ENCODE measurements at regions not wholly inside any gene's neighbourhood (a gene's known extent, or its start where the extent isn't known, plus 50 kb on each side); places are given as distances from the start of the nearest gene placed in this dataset.

DNA sequence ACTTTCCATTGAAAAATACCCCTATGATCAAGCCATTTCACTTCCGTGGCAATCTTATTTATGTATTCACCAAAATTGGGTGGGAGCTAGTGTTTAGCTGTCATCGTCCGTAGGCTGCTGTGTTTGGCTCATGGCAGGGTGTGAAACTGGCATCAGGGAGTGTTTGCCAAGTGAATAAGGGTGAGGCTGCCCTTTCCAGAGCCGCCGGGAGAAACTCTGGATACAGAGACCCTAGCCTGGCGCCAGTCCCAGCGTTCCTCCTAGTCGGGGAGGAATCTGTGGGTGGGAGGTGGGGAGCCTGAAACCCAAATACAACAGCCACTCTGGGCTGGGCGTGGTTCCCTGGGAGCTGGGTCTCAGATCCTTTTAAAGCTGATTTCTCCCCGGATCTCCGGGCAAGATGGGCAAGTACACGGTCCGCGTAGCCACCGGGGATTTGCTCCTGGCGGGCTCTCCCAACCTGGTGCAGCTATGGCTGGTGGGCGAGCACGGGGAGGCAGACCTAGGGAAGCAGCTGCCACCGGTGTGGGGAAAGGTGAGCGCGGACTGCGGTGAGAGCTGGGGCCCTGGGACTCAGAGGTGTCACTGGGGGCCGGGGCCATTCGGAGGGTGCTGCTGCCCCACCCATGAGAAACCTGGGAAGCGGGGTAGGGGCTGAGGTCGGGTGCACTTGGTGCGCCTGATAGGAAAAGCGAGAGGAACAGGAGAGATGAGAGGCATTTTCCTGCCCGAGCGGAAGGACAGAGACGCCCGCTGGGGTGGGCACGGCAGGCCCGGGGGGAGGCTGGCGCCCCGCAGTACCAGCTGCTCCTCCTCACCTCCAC, 62.1 kb upstream of the TEKT1 start:
- Histone ChIP-seq H3K9me3 (replicated peaks in 1 of 11) (peaks cover 0 to 25% (median 8%) of the 10 kb centered on the region in 11 experiments; a peak in 14 of 22 replicates), H4K20me1 (peaks cover 0 to 7% (median 0%) of the 10 kb centered on the region in 11 experiments; a peak in 2 of 22 replicates), H3K9ac (no peak overlapping the region), H3K4me2 (no peak overlapping the region), H3K36me3 (no peaks in the 10 kb centered on the region), H3K4me3 (no peak overlapping the region), H3K27ac (no peak overlapping the region), H3K4me1 (no peaks in the 10 kb centered on the region), H3K27me3 (peaks cover 23 to 45% (median 38%) of the 10 kb centered on the region in 11 experiments)
- TF ChIP-seq Cebpa-rat (IDR thresholded peaks at IDR 0.05), result no peak

DNA sequence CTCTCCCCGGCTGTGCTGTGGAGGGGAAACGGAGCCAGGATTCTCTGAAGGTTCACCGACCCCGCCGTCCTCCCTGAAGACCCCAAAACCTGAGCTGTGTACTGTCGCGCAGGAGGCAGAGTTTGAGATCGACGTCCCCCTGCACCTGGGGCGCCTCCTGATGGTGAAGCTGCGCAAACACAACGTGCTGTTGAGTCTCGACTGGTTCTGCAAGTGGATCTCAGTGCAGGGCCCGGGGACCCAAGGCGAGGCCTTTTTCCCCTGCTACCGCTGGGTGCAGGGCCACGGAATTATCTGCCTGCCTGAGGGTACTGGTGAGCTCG, 62.6 kb upstream of the TEKT1 start:
- H4K20me1 ChIP-seq, result peaks cover 0 to 7% (median 0%) of the 10 kb centered on the region in 11 experiments; a peak in 2 of 22 replicates
- TF ChIP-seq Cebpa-rat (IDR thresholded peaks at IDR 0.05), result no peak
- H3K36me3 ChIP-seq, result no peaks in the 10 kb centered on the region
- peaks cover 0 to 20% (median 4%) of the 10 kb centered on the region in 11 experiments; a peak in 8 of 22 replicates for H3K9me3 ChIP-seq (replicated peaks in 1 of 11)
- H3K4me1 ChIP-seq, result no peaks in the 10 kb centered on the region
- no peak overlapping the region for H3K4me2 ChIP-seq
- H3K27ac ChIP-seq, result no peak overlapping the region
- peaks cover 23 to 45% (median 38%) of the 10 kb centered on the region in 11 experiments for H3K27me3 ChIP-seq
- no peak overlapping the region for H3K4me3 ChIP-seq
- H3K9ac ChIP-seq, result no peak overlapping the region

DNA sequence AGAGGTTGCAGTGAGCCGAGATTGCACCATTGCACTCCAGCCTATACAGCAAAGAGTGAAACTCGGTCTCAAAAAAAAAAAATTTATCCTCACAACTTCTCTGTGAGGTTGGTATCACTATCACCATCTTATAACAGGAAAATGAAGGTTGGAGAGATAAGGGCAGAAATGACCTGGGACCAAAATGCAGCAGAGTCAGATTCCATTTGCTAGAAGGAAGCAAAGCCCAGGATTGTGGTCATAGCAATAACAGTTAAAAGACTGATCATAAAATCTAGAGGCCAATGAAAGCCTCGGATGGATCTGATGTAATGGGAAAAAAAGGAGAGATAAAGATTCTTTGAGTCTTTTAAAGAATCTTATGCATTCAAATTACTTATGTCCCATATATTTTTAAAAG, 69.6 kb upstream of the TEKT1 start:
- no peaks in the 10 kb centered on the region for H4K20me1 ChIP-seq
- peaks cover 0 to under 1% (median 0%) of the 10 kb centered on the region in 11 experiments; a peak in 2 of 22 replicates for H3K27me3 ChIP-seq
- H3K4me2 ChIP-seq, result no peak overlapping the region
- H3K4me1 ChIP-seq, result peaks cover 0 to 9% (median 7%) of the 10 kb centered on the region in 10 experiments; a peak in 10 of 20 replicates
- no peak overlapping the region for H3K9ac ChIP-seq
- no peaks in the 10 kb centered on the region for H3K36me3 ChIP-seq
- H3K4me3 ChIP-seq, result no peak overlapping the region
- H3K27ac ChIP-seq, result no peak overlapping the region
- H3K9me3 ChIP-seq (replicated peaks in 1 of 11), result no peaks in the 10 kb centered on the region
- no peak for TF ChIP-seq Cebpa-rat (IDR thresholded peaks at IDR 0.05)

- TF ChIP-seq Cebpa-rat (IDR thresholded peaks at IDR 0.05), result no peak
- H3K4me3 ChIP-seq, result no peak overlapping the region
- no peak overlapping the region for H3K4me2 ChIP-seq
- no peaks in the 10 kb centered on the region for H3K9me3 ChIP-seq (replicated peaks in 1 of 11)
- H3K27me3 ChIP-seq, result no peaks in the 10 kb centered on the region
- H4K20me1 ChIP-seq, result no peaks in the 10 kb centered on the region
- peaks cover 0 to 9% (median 7%) of the 10 kb centered on the region in 10 experiments; a peak in 10 of 20 replicates for H3K4me1 ChIP-seq
- no peak overlapping the region for H3K27ac ChIP-seq
- no peak overlapping the region for H3K9ac ChIP-seq
- no peaks in the 10 kb centered on the region for H3K36me3 ChIP-seq
These were observed 71.9 kb upstream of the TEKT1 start for GRCh38 chr17:6903326-6903900.

DNA sequence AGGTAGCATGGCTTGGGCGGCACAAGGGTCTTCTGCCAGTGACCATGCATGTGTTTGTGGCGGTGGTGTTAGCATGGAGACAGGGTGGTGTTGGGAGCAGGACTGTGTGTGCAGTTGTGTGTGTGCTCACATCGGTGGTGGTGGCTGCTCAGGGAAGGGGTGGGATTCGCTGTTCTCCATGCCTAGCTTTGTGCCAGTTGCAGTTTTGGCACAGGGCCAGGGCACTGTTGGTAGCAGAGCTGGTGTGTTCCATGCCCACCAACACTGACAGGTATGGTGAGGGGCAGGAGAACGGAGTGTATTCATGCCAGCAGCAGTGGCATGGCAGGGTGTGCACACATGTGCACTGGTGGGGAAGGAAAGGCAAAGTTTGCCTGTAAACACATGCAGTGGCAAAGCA, 77.3 kb upstream of the TEKT1 start:
- peaks cover 0 to 5% (median 0%) of the 10 kb centered on the region in 11 experiments; a peak in 3 of 22 replicates for H3K27me3 ChIP-seq
- H3K4me3 ChIP-seq, result no peak overlapping the region
- peaks cover 14 to 22% (median 16%) of the 10 kb centered on the region in 10 experiments; a peak in 18 of 20 replicates for H3K4me1 ChIP-seq

GRCh38 chr17:6910987-6911603, 79.6 kb upstream of the TEKT1 start:
- H3K4me1 ChIP-seq, result peaks cover 17 to 33% (median 24%) of the 10 kb centered on the region in 10 experiments
- no peak overlapping the region for H3K4me2 ChIP-seq
- no peak for TF ChIP-seq Cebpa-rat (IDR thresholded peaks at IDR 0.05)
- H3K9ac ChIP-seq, result no peak overlapping the region
- H3K4me3 ChIP-seq, result no peak overlapping the region
- no peaks in the 10 kb centered on the region for H3K36me3 ChIP-seq
- 0 out of 22 replicates have a peak, but pooled peaks cover 0 to 11% (median 0%) of the 10 kb centered on the region in 11 experiments for H4K20me1 ChIP-seq
- peaks cover 0 to 19% (median 3%) of the 10 kb centered on the region in 11 experiments; a peak in 5 of 22 replicates for H3K27me3 ChIP-seq
- H3K9me3 ChIP-seq (replicated peaks in 1 of 11), result no peaks in the 10 kb centered on the region
- no peak overlapping the region for H3K27ac ChIP-seq

More for the DNA sequence above, 77.3 kb upstream of the TEKT1 start:
- Histone ChIP-seq H3K4me2 (no peak overlapping the region), H3K9ac (no peak overlapping the region), H3K9me3 (replicated peaks in 1 of 11) (no peaks in the 10 kb centered on the region), H3K36me3 (no peaks in the 10 kb centered on the region), H3K27ac (no peak overlapping the region), H4K20me1 (0 out of 22 replicates have a peak, but pooled peaks cover 0 to 11% (median 0%) of the 10 kb centered on the region in 11 experiments)
- no peak for TF ChIP-seq Cebpa-rat (IDR thresholded peaks at IDR 0.05)

DNA sequence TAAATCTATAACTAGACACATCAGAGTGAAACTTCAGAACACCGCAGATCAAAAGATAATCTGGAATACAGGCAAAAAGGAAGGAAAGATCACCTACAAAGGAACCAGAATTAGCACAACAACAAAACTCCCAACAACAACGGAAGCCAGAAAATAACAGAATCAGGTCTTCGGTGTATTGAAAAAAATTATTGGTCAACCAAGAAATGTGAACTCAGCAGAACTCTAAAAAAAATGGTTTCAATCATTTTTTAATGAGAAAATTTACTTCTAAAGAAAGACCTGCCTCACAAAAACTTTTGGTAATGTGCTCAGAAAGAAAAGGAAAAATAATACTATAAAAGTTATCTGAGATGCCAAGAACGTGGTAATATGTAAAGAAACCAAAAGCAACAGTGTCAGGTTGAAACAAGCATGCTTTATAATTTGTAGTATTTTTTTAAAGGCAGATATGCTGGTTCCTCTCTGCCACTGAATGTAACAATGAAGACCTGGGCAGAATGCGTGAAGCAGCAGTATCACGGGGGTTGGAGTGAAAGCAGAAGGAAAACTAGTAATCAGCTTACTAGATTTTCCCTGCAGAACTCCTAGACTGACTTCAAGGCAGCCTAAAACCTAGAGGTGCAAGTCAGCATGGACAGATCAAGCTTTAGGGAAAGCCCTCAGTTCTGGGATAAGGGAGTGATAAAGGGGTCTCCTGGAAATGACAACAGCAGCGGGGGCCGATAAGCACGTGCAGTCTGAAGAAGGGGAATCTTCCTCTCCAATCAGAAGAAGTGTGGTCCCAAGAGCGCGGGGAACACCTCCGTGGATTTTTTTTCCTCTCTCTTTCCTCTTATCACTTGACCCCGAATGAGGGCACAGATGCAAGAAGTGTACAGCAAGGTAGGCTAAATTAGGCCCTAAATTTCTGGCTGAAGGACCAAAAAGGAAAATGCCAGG, 80.9 kb upstream of the TEKT1 start:
- Histone ChIP-seq H3K9me3 (replicated peaks in 1 of 11) (no peaks in the 10 kb centered on the region), H3K9ac (peak overlapping the region in 2 of 11 experiments; percentile 0 to 5; a peak in 2 of 22 replicates), H3K27ac (no peak overlapping the region), H4K20me1 (0 out of 22 replicates have a peak, but pooled peaks cover 0 to 11% (median 0%) of the 10 kb centered on the region in 11 experiments), H3K36me3 (no peaks in the 10 kb centered on the region), H3K4me2 (peak overlapping the region; percentile 34 to 100 (median 90); a peak in 16 of 22 replicates), H3K4me3 (no peak overlapping the region), H3K27me3 (peaks cover 0 to 19% (median 3%) of the 10 kb centered on the region in 11 experiments; a peak in 5 of 22 replicates), H3K4me1 (peaks cover 17 to 33% (median 24%) of the 10 kb centered on the region in 10 experiments)
- TF ChIP-seq Cebpa-rat (IDR thresholded peaks at IDR 0.05), result no peak
